Parathyroid adenoma (tissue), 2 donors: ENCODE measurements at regions not wholly inside any gene's neighbourhood (a gene's known extent, or its start where the extent isn't known, plus 50 kb on each side); places are given as distances from the start of the nearest gene placed in this dataset.

ENCODE experiments used
- H2AFZ ChIP-seq: fragments of 300-600 bp; sonication (generic); one replicate; pipeline ENCODE4 v1.7.0; 2017; ENCODE audit warnings: antibody characterized with exemption, mild to moderate bottlenecking
- H3K27ac ChIP-seq: fragments of 300-600 bp; sonication (generic); one replicate; pipeline ENCODE4 v1.7.0; 2017
- H3K27me3 ChIP-seq: fragments of 300-600 bp; sonication (generic); one replicate; pipeline ENCODE4 v1.7.0; 2017; ENCODE audit warnings: low read length; ENCODE audit not compliant: control insufficient read depth, insufficient read depth
- H3K36me3 ChIP-seq: fragments of 300-600 bp; sonication (generic); one replicate; pipeline ENCODE4 v1.7.0; 2017; ENCODE audit warnings: low read length; ENCODE audit not compliant: control insufficient read depth, insufficient read depth
- H3K4me1 ChIP-seq: fragments of 300-600 bp; sonication (generic); one replicate; pipeline ENCODE4 v1.7.0; 2017; ENCODE audit warnings: control low read depth
- H3K4me2 ChIP-seq: fragments of 300-600 bp; sonication (generic); one replicate; pipeline ENCODE4 v1.7.0; 2017; ENCODE audit warnings: low read length
- H3K4me3 ChIP-seq: fragments of 300-600 bp; sonication (generic); one replicate; pipeline ENCODE4 v1.7.0; 2017; ENCODE audit warnings: low read depth, low read length
- H3K79me2 ChIP-seq: fragments of 300-600 bp; sonication (generic); one replicate; pipeline ENCODE4 v1.7.0; 2017; ENCODE audit warnings: control low read depth
- H3K9ac ChIP-seq: fragments of 300-600 bp; sonication (generic); one replicate; pipeline ENCODE4 v1.7.0; 2017; ENCODE audit warnings: mild to moderate bottlenecking
- H3K9me3 ChIP-seq: fragments of 300-600 bp; sonication (generic); one replicate; pipeline ENCODE4 v1.7.0; 2017; ENCODE audit warnings: low read length; ENCODE audit not compliant: control insufficient read depth
- CTCF ChIP-seq: fragments of 300-600 bp; sonication (generic); IDR thresholded peaks from one replicate; pipeline ENCODE4 v1.7.0; 2017; ENCODE audit warnings: antibody characterized with exemption, mild to moderate bottlenecking
- donor health status: primary hyperparathyroidism.

DNA sequence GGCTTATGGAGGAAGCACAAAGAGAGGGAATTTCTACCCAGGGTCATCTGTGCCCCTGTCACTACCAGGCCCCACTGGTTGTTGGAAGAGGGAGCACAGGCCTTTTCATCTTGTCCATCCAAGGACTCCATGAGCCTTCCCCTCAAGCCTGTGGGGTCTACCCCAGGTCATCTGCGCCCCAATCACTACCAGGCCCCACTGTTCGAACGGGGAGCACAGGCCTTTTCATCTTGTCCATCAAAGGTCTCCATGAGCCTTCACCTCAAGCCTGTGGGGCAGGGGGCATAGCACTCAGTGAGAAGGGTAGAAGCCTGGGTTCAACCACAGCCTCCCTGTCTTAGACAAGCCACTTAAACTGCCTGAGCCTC is 101.5 kb upstream of the CDH5 start:
- Histone ChIP-seq H3K9me3 (no peaks in the 10 kb centered on the region), H3K9ac (no peak overlapping the region), H3K36me3 (no peaks in the 10 kb centered on the region), H3K27me3 (no peaks in the 10 kb centered on the region), H3K79me2 (no peaks in the 10 kb centered on the region), H2AFZ (no peak overlapping the region), H3K27ac (no peak overlapping the region), H3K4me1 (no peaks in the 10 kb centered on the region), H3K4me3 (no peak overlapping the region), H3K4me2 (no peak overlapping the region)
- no peak for TF ChIP-seq CTCF

DNA sequence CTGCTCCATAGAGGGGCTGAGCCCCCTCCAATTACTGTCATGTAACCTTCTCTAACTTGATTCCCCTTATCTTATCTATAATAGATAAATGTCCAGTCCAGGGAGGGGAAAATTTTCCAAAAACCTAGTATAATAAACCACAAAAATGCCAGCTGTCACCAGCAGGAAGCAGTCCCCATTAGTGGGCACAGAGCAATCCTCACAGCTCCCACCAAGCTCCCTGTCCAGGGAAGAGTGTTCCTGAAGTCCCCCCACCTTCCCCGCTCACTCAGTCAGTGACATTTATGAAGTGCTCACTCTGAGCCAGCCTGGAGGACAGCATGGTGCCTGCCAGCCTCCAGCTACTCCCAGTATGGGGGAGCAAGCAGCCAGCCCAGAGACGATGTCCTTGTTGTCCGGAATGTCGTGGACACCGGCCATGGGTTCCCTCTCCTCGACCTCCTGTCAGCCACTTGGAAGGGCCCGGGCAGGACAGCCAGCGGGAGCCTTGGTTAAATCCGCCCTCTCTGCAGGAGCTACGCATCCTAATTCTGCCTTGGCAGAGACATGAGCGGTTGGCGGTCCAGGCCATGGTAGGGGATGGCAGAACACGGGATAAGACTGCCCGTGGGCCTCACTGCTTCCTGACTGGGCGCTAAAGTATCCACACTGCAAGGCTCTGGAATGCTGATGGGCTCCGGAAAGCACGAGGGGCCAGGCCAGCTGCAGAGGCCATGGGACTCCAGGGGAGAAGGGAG is 102.0 kb upstream of the CDH5 start:
- no peak overlapping the region for H3K27ac ChIP-seq

DNA sequence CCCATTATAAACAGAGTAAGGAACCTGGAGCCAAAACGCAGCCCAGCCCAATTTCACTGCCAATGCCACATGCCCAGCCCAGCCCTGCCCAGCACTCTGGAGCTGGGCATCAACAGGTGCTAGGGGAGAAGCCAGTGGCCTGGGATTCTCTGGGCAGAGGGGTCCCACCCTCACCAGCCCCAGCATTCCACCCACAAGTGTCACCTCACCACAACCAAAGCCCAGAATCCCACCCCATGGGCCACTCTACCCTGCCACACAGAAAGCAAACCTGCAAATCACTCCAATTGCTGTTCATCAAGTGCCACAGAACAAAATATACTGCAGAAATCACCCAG is 102.5 kb upstream of the CDH5 start:
- TF ChIP-seq CTCF = no peak

More for the DNA sequence above, 102.0 kb upstream of the CDH5 start:
- Histone ChIP-seq H3K4me1 (no peaks in the 10 kb centered on the region), H3K79me2 (no peaks in the 10 kb centered on the region), H3K4me2 (no peak overlapping the region), H3K9ac (no peak overlapping the region), H2AFZ (no peak overlapping the region), H3K36me3 (no peaks in the 10 kb centered on the region), H3K9me3 (no peaks in the 10 kb centered on the region), H3K27me3 (no peaks in the 10 kb centered on the region), H3K4me3 (no peak overlapping the region)
- TF ChIP-seq CTCF = no peak

GRCh38 chr16:66263168-66263972 is 103.1 kb upstream of the CDH5 start:
- H3K79me2 ChIP-seq = no peaks in the 10 kb centered on the region
- H3K4me1 ChIP-seq = no peaks in the 10 kb centered on the region
- no peak overlapping the region for H3K27ac ChIP-seq
- H3K36me3 ChIP-seq = no peaks in the 10 kb centered on the region
- no peak overlapping the region for H3K4me3 ChIP-seq
- H3K9me3 ChIP-seq = no peaks in the 10 kb centered on the region
- no peak overlapping the region for H2AFZ ChIP-seq
- no peak overlapping the region for H3K4me2 ChIP-seq
- H3K9ac ChIP-seq = no peak overlapping the region
- no peak for TF ChIP-seq CTCF
- no peaks in the 10 kb centered on the region for H3K27me3 ChIP-seq

More for the DNA sequence above, 102.5 kb upstream of the CDH5 start:
- Histone ChIP-seq H3K9ac (no peak overlapping the region), H3K4me1 (no peaks in the 10 kb centered on the region), H3K27ac (no peak overlapping the region), H3K27me3 (no peaks in the 10 kb centered on the region), H3K36me3 (no peaks in the 10 kb centered on the region), H3K4me2 (no peak overlapping the region), H3K79me2 (no peaks in the 10 kb centered on the region), H3K9me3 (no peaks in the 10 kb centered on the region), H2AFZ (no peak overlapping the region), H3K4me3 (no peak overlapping the region)
